Chondrocyte (in vitro differentiated cells): ENCODE measurements at regions not wholly inside any gene's neighbourhood (a gene's known extent, or its start where the extent isn't known, plus 50 kb on each side); places are given as distances from the start of the nearest gene placed in this dataset.

ENCODE experiments used
- DNase-seq: peaks from one replicate; pipeline ENCODE4 v3.0.0; 2021; ENCODE audit warnings: mixed read lengths, low spot score
- H3K27ac Mint-ChIP-seq: one replicate; pipeline ENCODE4 v1.8.0; 2021; ENCODE audit warnings: mild to moderate bottlenecking, moderate library complexity, mixed read lengths; ENCODE audit not compliant: unreplicated experiment
- H3K27me3 Mint-ChIP-seq: 2 replicates; pipeline ENCODE4 v1.8.0; 2021; ENCODE audit warnings: low read depth, mixed read lengths
- H3K36me3 Mint-ChIP-seq: 2 replicates; pipeline ENCODE4 v1.8.0; 2021; ENCODE audit warnings: low read depth, mixed read lengths
- H3K4me1 Mint-ChIP-seq: 2 replicates; pipeline ENCODE4 v1.8.0; 2021; ENCODE audit warnings: low read depth, mild to moderate bottlenecking, mixed read lengths
- H3K4me3 Mint-ChIP-seq: one replicate; pipeline ENCODE4 v1.8.0; 2021; ENCODE audit warnings: mild to moderate bottlenecking, moderate library complexity, mixed read lengths; ENCODE audit not compliant: unreplicated experiment
- H3K9me3 Mint-ChIP-seq: 2 replicates; pipeline ENCODE4 v1.8.0; 2021; ENCODE audit warnings: low read depth, mixed read lengths
- TF ChIP-seq, protein P1 (sequence below): fragments of 200-600 bp; sonication (generic); IDR thresholded peaks from 2 replicates; pipeline ENCODE4 v1.5.0; 2021; ENCODE audit warnings: antibody characterized with exemption, mild to moderate bottlenecking, moderate library complexity

DNA sequence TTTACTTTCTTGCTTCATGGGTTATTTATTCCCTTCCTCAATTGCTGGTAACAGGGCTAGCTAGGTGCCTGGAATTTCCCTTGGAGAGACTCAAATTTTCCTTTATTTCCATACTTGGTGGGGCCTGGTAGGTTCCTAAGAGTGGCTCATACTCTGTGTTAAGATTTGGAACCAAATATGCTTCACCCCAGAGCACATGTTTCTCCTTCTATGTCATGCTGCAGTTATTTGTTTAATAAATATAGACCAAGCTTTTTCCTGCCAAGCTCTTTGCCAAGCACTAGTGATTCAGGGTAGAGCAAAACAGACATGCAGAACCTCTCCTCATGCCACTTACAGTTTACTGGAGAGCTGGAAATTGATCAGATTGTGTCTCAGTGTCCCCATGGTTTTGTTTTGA is 290.3 kb upstream of the SGCD start:
- no peak for DNase-seq
- no peak overlapping the region for H3K4me3 Mint-ChIP-seq
- no peaks in the 10 kb centered on the region for H3K27me3 Mint-ChIP-seq
- H3K9me3 Mint-ChIP-seq = peaks cover 4% of the 10 kb centered on the region
- H3K36me3 Mint-ChIP-seq = peaks cover 1% of the 10 kb centered on the region
- TF ChIP-seq, protein P1, sequence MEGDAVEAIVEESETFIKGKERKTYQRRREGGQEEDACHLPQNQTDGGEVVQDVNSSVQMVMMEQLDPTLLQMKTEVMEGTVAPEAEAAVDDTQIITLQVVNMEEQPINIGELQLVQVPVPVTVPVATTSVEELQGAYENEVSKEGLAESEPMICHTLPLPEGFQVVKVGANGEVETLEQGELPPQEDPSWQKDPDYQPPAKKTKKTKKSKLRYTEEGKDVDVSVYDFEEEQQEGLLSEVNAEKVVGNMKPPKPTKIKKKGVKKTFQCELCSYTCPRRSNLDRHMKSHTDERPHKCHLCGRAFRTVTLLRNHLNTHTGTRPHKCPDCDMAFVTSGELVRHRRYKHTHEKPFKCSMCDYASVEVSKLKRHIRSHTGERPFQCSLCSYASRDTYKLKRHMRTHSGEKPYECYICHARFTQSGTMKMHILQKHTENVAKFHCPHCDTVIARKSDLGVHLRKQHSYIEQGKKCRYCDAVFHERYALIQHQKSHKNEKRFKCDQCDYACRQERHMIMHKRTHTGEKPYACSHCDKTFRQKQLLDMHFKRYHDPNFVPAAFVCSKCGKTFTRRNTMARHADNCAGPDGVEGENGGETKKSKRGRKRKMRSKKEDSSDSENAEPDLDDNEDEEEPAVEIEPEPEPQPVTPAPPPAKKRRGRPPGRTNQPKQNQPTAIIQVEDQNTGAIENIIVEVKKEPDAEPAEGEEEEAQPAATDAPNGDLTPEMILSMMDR = no peak
- H3K4me1 Mint-ChIP-seq = peaks cover 11% of the 10 kb centered on the region
- no peak overlapping the region for H3K27ac Mint-ChIP-seq

DNA sequence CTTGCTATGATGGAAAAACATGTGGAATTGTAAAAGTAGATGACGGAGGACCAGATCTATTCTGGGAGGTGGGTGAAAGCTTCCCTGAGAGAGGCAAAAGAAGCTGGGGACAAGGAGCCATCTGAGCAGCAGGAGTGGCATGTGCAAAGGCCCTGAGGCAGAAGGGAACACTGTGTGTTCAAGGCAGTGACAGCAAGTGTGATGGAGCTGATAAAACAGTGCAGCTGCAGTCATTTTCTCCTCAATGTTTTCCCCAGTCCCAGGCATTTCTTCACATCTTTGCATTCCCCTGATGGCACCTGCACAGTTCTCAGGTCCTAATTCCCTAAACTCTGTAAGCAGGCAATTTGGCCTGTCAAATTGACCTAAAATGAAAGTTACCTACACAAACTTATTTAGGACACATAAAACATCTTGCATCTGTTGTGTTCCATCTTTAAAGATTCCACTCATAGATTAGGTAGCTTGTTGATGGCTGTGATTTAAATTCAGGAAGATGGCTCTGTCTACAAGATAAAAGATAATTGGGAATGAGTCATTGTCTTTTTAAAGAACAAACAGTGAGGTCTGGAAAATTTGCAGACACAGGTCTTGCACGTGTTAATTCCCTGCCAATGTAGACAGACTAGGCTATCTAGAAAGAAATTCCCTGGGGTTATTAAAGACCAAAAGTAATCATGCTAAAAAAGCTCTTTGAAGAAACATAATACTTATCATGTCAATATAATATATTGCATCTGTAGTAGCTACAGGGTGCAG is 289.6 kb upstream of the SGCD start:
- H3K27ac Mint-ChIP-seq = no peak overlapping the region
- peaks cover 11% of the 10 kb centered on the region for H3K4me1 Mint-ChIP-seq
- peaks cover 4% of the 10 kb centered on the region for H3K9me3 Mint-ChIP-seq
- TF ChIP-seq, protein P1 = no peak
- H3K36me3 Mint-ChIP-seq = peaks cover 1% of the 10 kb centered on the region
- no peak for DNase-seq
- H3K4me3 Mint-ChIP-seq = no peak overlapping the region
- H3K27me3 Mint-ChIP-seq = no peaks in the 10 kb centered on the region

DNA sequence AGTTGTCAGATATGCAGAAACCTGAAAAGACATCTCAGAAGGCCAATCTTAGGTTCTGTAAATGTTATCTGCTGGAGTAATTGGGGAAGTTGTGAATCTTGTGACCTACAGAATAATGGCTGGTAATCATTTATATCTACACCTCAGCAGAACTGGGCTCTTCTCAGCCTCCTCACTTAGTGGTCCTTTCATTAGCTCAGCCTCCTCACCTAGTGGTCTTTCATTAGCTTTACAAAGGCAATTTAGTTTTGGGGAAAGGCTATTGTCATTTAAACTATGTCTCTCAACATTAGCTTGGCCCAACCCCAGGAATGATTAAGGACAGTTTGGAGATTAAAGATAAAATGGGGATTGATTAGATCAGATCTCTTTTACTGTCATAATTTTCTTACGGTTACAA is 284.2 kb upstream of the SGCD start:
- peaks cover 4% of the 10 kb centered on the region for H3K27me3 Mint-ChIP-seq
- H3K36me3 Mint-ChIP-seq = no peaks in the 10 kb centered on the region
- no peaks in the 10 kb centered on the region for H3K4me1 Mint-ChIP-seq
- H3K27ac Mint-ChIP-seq = no peak overlapping the region
- peaks cover 7% of the 10 kb centered on the region for H3K9me3 Mint-ChIP-seq
- no peak overlapping the region for H3K4me3 Mint-ChIP-seq
- DNase-seq = no peak
- TF ChIP-seq, protein P1 = no peak

DNA sequence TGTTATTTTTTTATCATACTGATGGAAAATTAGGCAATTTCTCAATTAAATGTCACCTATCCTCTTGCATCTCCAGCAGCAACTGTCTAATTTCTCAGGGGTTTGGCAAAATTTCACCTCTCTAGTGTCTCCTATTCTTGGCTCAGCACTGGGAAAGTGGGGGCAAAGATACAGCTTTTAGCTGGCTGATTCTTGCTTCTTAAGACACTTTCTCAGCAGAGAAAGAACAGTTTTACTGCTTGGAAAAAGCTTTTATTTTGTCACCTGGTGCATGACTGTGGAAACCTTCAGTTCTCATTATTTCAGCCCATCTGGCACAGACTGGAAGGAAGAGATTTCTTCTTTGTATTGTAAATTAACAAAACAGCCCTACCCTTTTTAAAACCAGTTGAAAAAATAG is 283.6 kb upstream of the SGCD start:
- Mint-ChIP-seq H3K36me3 (no peaks in the 10 kb centered on the region), H3K27me3 (peaks cover 4% of the 10 kb centered on the region), H3K4me1 (no peaks in the 10 kb centered on the region), H3K27ac (no peak overlapping the region), H3K4me3 (no peak overlapping the region), H3K9me3 (peaks cover 7% of the 10 kb centered on the region)
- TF ChIP-seq, protein P1 = no peak
- no peak for DNase-seq

GRCh38 chr5:156051972-156052371 is 275.0 kb upstream of the SGCD start:
- Mint-ChIP-seq H3K36me3 (no peaks in the 10 kb centered on the region), H3K9me3 (no peaks in the 10 kb centered on the region), H3K4me3 (no peak overlapping the region), H3K27ac (no peak overlapping the region), H3K4me1 (no peaks in the 10 kb centered on the region), H3K27me3 (no peaks in the 10 kb centered on the region)
- no peak for DNase-seq
- TF ChIP-seq, protein P1 = no peak
